ENCODE measurements at regions not wholly inside any gene's neighbourhood (a gene's known extent, or its start where the extent isn't known, plus 50 kb on each side); places are given as distances from the start of the nearest gene placed in this dataset.

DNA sequence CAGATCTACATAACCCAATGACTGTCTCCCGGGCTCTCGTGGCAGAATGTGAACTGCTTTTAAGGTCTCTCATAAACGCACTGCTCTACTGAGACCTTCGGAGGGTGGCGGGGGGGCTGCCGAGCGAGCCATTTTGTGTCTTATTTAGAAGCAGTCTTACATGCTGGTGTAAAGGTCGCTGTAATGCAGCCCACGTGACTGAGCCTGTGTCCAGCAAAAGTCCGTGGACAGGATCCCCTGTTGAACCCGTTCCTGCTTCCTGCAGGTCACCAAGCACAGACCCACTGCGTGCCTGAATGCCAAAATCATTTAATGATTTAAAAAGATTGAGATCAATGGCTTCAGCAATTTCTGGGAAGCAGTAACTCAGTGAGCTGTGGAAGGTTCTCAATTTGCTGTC, 415.9 kb downstream of the BCOR start:
- H3K18ac ChIP-seq (ENCODE audit: low read depth, low read length) = no peak overlapping the region
- no peak overlapping the region for H3K56ac ChIP-seq (ENCODE audit: extremely low read depth, insufficient read depth, low read length)
- H2BK120ac ChIP-seq (ENCODE audit: low read depth, low read length) = no peak overlapping the region
- no peak overlapping the region for H2AFZ ChIP-seq (replicated peaks; ENCODE audit: low read length, poor library complexity)
- no peak overlapping the region for H3K23ac ChIP-seq (ENCODE audit: low read depth, low read length)
- H3K79me1 ChIP-seq (ENCODE audit: low read depth in 1 of 2, low read length in 2 of 2) = no peaks in the 10 kb centered on the region
- no peak overlapping the region for H3K4me3 ChIP-seq (ENCODE audit: insufficient read depth, low read depth, low read length)
- no peaks in the 10 kb centered on the region for H3K9me1 ChIP-seq (ENCODE audit: insufficient read depth, low read length)
- TF ChIP-seq RCOR1 (IDR thresholded peaks at IDR 0.05; ENCODE audit: insufficient replicate concordance, low read length) (no peak), CTCF (conservative IDR thresholded peaks at IDR 0.05; ENCODE audit: low read depth, low read length) (no peak), CEBPB (IDR thresholded peaks at IDR 0.05; ENCODE audit: low read depth, low read length) (no peak), NFE2L2 (IDR thresholded peaks at IDR 0.05; ENCODE audit: low read depth, low read length) (no peak), MXI1 (IDR thresholded peaks at IDR 0.05; ENCODE audit: borderline replicate concordance, low read depth, low read length) (no peak), MAZ (IDR thresholded peaks at IDR 0.05; ENCODE audit: borderline replicate concordance, low read depth, low read length) (no peak), CHD1 (IDR thresholded peaks at IDR 0.05; ENCODE audit: low read depth, low read length) (no peak), BHLHE40 (IDR thresholded peaks at IDR 0.05; ENCODE audit: low read depth, low read length) (no peak), RFX5 (IDR thresholded peaks at IDR 0.05; ENCODE audit: low read depth, low read length) (no peak), ELK1 (IDR thresholded peaks at IDR 0.05; ENCODE audit: borderline replicate concordance, low read depth, low read length) (no peak), MAFK (IDR thresholded peaks at IDR 0.05; ENCODE audit: low read depth, low read length) (no peak), USF2 (IDR thresholded peaks at IDR 0.05; ENCODE audit: low read depth, low read length) (no peak), SMC3 (IDR thresholded peaks at IDR 0.05; ENCODE audit: low read depth, low read length) (no peak), POLR2A (IDR thresholded peaks at IDR 0.05; ENCODE audit: low read depth, low read length) (no peak), RAD21 (IDR thresholded peaks at IDR 0.05; ENCODE audit: low read length) (no peak), FOS (IDR thresholded peaks at IDR 0.05; ENCODE audit: low read depth, low read length) (no peak)
- H4K91ac ChIP-seq (ENCODE audit: insufficient read depth, low read depth, low read length) = no peak overlapping the region
- H4K20me1 ChIP-seq (ENCODE audit: insufficient read depth, low read length) = no peaks in the 10 kb centered on the region
- no peak overlapping the region for H2BK5ac ChIP-seq (ENCODE audit: low read depth, low read length, poor library complexity, severe bottlenecking)
- 53% methylated on average over 6 of the region's 12 CpGs; no CpG with 5 or more reads in 1 of the 2 experiments for WGBS, 2 experiments (ENCODE audit: extremely low coverage in 2 of 2, insufficient read length in 1 of 2)
- BruUV-seq (replicated peaks) = no TSS peak
- H3K27ac ChIP-seq (ENCODE audit: insufficient read depth, low read length) = no peak overlapping the region
- H2BK15ac ChIP-seq (ENCODE audit: low read depth, low read length) = no peak overlapping the region
- ChIA-PET CTCF (no interaction called here), POLR2A (ENCODE audit: unreplicated experiment) (no interaction called here)
- H2BK20ac ChIP-seq (ENCODE audit: low read depth, low read length) = no peak overlapping the region
- dilution Hi-C loops (cut with HindIII; ENCODE audit: low sequenced_read_pairs, unreplicated experiment) (no loop called here), in situ Hi-C loops (cut with MboI; ENCODE audit: low sequenced_read_pairs) (no loop called here), intact Hi-C loops (cut with micrococcal nuclease) (no loop called here)
- no peak overlapping the region for H3K14ac ChIP-seq (replicated peaks; ENCODE audit: low read depth, low read length)
- H4K8ac ChIP-seq (ENCODE audit: low read depth in 2 of 2, low read length in 2 of 2) = no peak overlapping the region
- no peak overlapping the region for H3K4me2 ChIP-seq (ENCODE audit: low read depth, low read length)
- H3K9ac ChIP-seq (ENCODE audit: low read depth, low read length) = no peak overlapping the region
- ATAC-seq (ENCODE audit: low read depth) = no peak
- H3K36me3 ChIP-seq (ENCODE audit: control insufficient read depth, insufficient read depth, low read length) = no peaks in the 10 kb centered on the region
- H3K4me1 ChIP-seq (ENCODE audit: control insufficient read depth, insufficient read depth, low read length) = no peaks in the 10 kb centered on the region
- no peak for DNase-seq
- no peak overlapping the region for H2AK9ac ChIP-seq (replicated peaks; ENCODE audit: low read depth, low read length, poor library complexity)
- H3K27me3 ChIP-seq (ENCODE audit: control insufficient read depth, insufficient read depth, low read length) = peaks cover 24% of the 10 kb centered on the region
- H3K9me3 ChIP-seq (ENCODE audit: control insufficient read depth, insufficient read depth, low read length) = peaks cover 2% of the 10 kb centered on the region
- H3K4ac ChIP-seq (ENCODE audit: low read depth, low read length) = no peak overlapping the region
- H4K5ac ChIP-seq (ENCODE audit: low read depth, low read length) = no peak overlapping the region
- no peak overlapping the region for H2AK5ac ChIP-seq (ENCODE audit: low read depth, low read length)

Data from IMR-90 (cell line).